ENCODE measurements at regions not wholly inside any gene's neighbourhood (a gene's known extent, or its start where the extent isn't known, plus 50 kb on each side); places are given as distances from the start of the nearest gene placed in this dataset.
"Not testable (repeated sequence)": the region's sequence is repeated elsewhere in the genome, so short reads cannot be mapped to it uniquely, and the experiment has no call there.

DNA sequence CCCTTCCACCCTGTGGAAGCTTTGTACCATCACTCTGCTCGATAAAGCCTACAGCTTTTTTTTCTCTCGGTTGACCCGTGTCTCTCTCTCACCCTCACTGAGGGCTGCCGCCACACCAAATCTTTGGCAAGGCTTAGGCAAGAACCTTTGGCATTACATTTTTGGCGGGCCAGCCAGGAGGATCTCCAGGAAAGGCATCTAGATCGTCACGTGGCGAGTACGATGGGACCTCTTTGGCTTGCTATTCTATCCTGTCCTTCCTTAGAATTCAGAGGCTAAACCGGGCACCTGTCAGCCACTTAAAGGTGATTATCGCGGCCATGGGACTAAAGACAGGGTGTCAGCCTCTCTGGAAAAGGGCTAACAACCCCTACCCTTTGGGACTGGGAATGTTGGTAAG, 96.2 kb downstream of the UGT2B28 start:
- DNase-seq, result no peak
- H3K27me3 ChIP-seq (ENCODE audit: control insufficient read depth in 3 of 3, insufficient read depth in 3 of 3, low read length in 2 of 3), result no peaks in the 10 kb centered on the region
- no peak for TF ChIP-seq CTCF (IDR thresholded peaks at IDR 0.05; ENCODE audit: control extremely low read depth, extremely low read depth)
- no peaks in the 10 kb centered on the region for H3K4me1 ChIP-seq (ENCODE audit: control insufficient read depth in 5 of 5, insufficient read depth in 5 of 5, low read length in 5 of 5)
- no peak overlapping the region for H3K9ac ChIP-seq (ENCODE audit: insufficient read depth in 1 of 2, low read length in 2 of 2)
- WGBS, 2 donors, result 91 to 93% methylated on average over 12 of the region's 12 CpGs
- H3K9me3 ChIP-seq (ENCODE audit: control insufficient read depth in 4 of 4, insufficient read depth in 3 of 4, low read length in 3 of 4), result no peaks in the 10 kb centered on the region
- no peak for ATAC-seq (ENCODE audit: insufficient read depth, low FRiP score)
- no peak overlapping the region for H3K27ac ChIP-seq (ENCODE audit: low read depth in 1 of 2, low read length in 1 of 2)
- H3K36me3 ChIP-seq (ENCODE audit: control insufficient read depth in 4 of 4, insufficient read depth in 4 of 4, low read length in 4 of 4), result no peaks in the 10 kb centered on the region
- H3K4me3 ChIP-seq, result no peak overlapping the region

- no peak for DNase-seq
- no peak overlapping the region for H3K4me3 ChIP-seq
- no peaks in the 10 kb centered on the region for H3K27me3 ChIP-seq (ENCODE audit: control insufficient read depth in 3 of 3, insufficient read depth in 3 of 3, low read length in 2 of 3)
- no peak overlapping the region for H3K9ac ChIP-seq (ENCODE audit: insufficient read depth in 1 of 2, low read length in 2 of 2)
- no peaks in the 10 kb centered on the region for H3K9me3 ChIP-seq (ENCODE audit: control insufficient read depth in 4 of 4, insufficient read depth in 3 of 4, low read length in 3 of 4)
- WGBS, 2 donors, result 83 to 98% methylated on average over 7 of the region's 7 CpGs
- no peaks in the 10 kb centered on the region for H3K36me3 ChIP-seq (ENCODE audit: control insufficient read depth in 4 of 4, insufficient read depth in 4 of 4, low read length in 4 of 4)
- no peak overlapping the region for H3K27ac ChIP-seq (ENCODE audit: low read depth in 1 of 2, low read length in 1 of 2)
- ATAC-seq (ENCODE audit: insufficient read depth, low FRiP score), result no peak
- no peaks in the 10 kb centered on the region for H3K4me1 ChIP-seq (ENCODE audit: control insufficient read depth in 5 of 5, insufficient read depth in 5 of 5, low read length in 5 of 5)
- no peak for TF ChIP-seq CTCF (IDR thresholded peaks at IDR 0.05; ENCODE audit: control extremely low read depth, extremely low read depth)
Measured at GRCh38 chr4:69377562-69377961, 97.3 kb downstream of the UGT2B28 start.

GRCh38 chr4:69383281-69383680, 103.0 kb downstream of the UGT2B28 start:
- WGBS, 2 donors, result 36 to 61% methylated on average over 3 of the region's 3 CpGs
- ATAC-seq (ENCODE audit: insufficient read depth, low FRiP score), result no peak
- Histone ChIP-seq H3K9ac (ENCODE audit: insufficient read depth in 1 of 2, low read length in 2 of 2) (no peak overlapping the region), H3K27me3 (ENCODE audit: control insufficient read depth in 3 of 3, insufficient read depth in 3 of 3, low read length in 2 of 3) (no peaks in the 10 kb centered on the region), H3K36me3 (ENCODE audit: control insufficient read depth in 4 of 4, insufficient read depth in 4 of 4, low read length in 4 of 4) (no peaks in the 10 kb centered on the region), H3K4me3 (no peak overlapping the region), H3K27ac (ENCODE audit: low read depth in 1 of 2, low read length in 1 of 2) (no peak overlapping the region), H3K9me3 (ENCODE audit: control insufficient read depth in 4 of 4, insufficient read depth in 3 of 4, low read length in 3 of 4) (no peaks in the 10 kb centered on the region), H3K4me1 (ENCODE audit: control insufficient read depth in 5 of 5, insufficient read depth in 5 of 5, low read length in 5 of 5) (no peaks in the 10 kb centered on the region)
- TF ChIP-seq CTCF (IDR thresholded peaks at IDR 0.05; ENCODE audit: control extremely low read depth, extremely low read depth), result no peak
- DNase-seq, result no peak

DNA sequence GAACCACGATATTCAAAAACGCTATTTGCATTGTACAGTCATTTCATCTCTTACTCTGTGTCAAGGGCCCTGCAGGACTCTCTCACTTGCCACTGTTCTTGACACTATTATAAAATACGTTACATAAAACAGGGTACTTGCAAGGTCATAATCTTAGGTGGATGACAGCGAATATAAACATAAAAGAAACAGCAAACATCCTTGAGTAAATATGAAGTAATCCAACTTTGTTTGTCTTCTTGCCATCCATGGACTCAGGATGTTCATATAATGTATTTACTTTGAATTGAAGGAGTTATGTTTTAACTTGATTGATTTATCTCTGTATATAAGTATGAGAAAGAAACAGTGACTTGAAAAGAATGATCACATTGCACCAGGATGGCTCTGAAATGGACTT, 106.6 kb downstream of the UGT2B4 start:
- H3K36me3 ChIP-seq (ENCODE audit: control insufficient read depth in 4 of 4, insufficient read depth in 4 of 4, low read length in 4 of 4); DNase-seq; H3K27me3 ChIP-seq (ENCODE audit: control insufficient read depth in 3 of 3, insufficient read depth in 3 of 3, low read length in 2 of 3); H3K27ac ChIP-seq (ENCODE audit: low read depth in 1 of 2, low read length in 1 of 2); H3K4me3 ChIP-seq; ATAC-seq (ENCODE audit: insufficient read depth, low FRiP score); H3K4me1 ChIP-seq (ENCODE audit: control insufficient read depth in 5 of 5, insufficient read depth in 5 of 5, low read length in 5 of 5); H3K9ac ChIP-seq (ENCODE audit: insufficient read depth in 1 of 2, low read length in 2 of 2); H3K9me3 ChIP-seq (ENCODE audit: control insufficient read depth in 4 of 4, insufficient read depth in 3 of 4, low read length in 3 of 4): not testable (repeated sequence)
- WGBS, 2 donors, result 48 to 73% methylated on average over 4 of the region's 4 CpGs

Data from lung (tissue), 11 donors.